Lower lobe of right lung (tissue), 2 donors: ENCODE measurements at regions not wholly inside any gene's neighbourhood (a gene's known extent, or its start where the extent isn't known, plus 50 kb on each side); places are given as distances from the start of the nearest gene placed in this dataset.

ENCODE experiments used
- ATAC-seq, 2 donors: fragments of 200-7000 bp; cut with Tn5 transposase; one replicate each; pipeline ENCODE4 v1.9.1; 2020 to 2022; ENCODE audit warnings: mild to moderate bottlenecking in 2 of 2, moderate library complexity in 2 of 2
- DNase-seq: peaks from one replicate; pipeline ENCODE4 v3.0.0-alpha.2; 2020
- H3K27ac ChIP-seq: fragments of 200-600 bp; one replicate; pipeline ENCODE4 v1.8.0; 2022
- H3K27me3 ChIP-seq: fragments of 200-600 bp; one replicate; pipeline ENCODE4 v1.8.0; 2022; ENCODE audit warnings: low read depth
- H3K36me3 ChIP-seq: fragments of 200-600 bp; one replicate; pipeline ENCODE4 v1.8.0; 2022; ENCODE audit warnings: mild to moderate bottlenecking
- H3K4me1 ChIP-seq: fragments of 200-600 bp; one replicate; pipeline ENCODE4 v1.8.0; 2022
- H3K4me3 ChIP-seq: fragments of 200-600 bp; one replicate; pipeline ENCODE4 v1.8.0; 2022; ENCODE audit warnings: mild to moderate bottlenecking
- H3K9me3 ChIP-seq: fragments of 200-600 bp; one replicate; pipeline ENCODE4 v1.8.0; 2022
- intact Hi-C: fragments of 100-400 bp; cut with DNase I; formaldehyde crosslinking; loops from one replicate; pipeline ENCODE4 v1.11.0; 2022
- TF ChIP-seq, protein P1 (sequence below): fragments of 200-600 bp; IDR thresholded peaks from one replicate; pipeline ENCODE4 v1.8.0; 2022; ENCODE audit warnings: antibody characterized with exemption, mild to moderate bottlenecking
- donor health status: DM: no; HTN: yes; CAD: no; lungs with severe emphysema.

- TF ChIP-seq, protein P1, sequence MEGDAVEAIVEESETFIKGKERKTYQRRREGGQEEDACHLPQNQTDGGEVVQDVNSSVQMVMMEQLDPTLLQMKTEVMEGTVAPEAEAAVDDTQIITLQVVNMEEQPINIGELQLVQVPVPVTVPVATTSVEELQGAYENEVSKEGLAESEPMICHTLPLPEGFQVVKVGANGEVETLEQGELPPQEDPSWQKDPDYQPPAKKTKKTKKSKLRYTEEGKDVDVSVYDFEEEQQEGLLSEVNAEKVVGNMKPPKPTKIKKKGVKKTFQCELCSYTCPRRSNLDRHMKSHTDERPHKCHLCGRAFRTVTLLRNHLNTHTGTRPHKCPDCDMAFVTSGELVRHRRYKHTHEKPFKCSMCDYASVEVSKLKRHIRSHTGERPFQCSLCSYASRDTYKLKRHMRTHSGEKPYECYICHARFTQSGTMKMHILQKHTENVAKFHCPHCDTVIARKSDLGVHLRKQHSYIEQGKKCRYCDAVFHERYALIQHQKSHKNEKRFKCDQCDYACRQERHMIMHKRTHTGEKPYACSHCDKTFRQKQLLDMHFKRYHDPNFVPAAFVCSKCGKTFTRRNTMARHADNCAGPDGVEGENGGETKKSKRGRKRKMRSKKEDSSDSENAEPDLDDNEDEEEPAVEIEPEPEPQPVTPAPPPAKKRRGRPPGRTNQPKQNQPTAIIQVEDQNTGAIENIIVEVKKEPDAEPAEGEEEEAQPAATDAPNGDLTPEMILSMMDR = no peak
- H3K9me3 ChIP-seq = no peaks in the 10 kb centered on the region
- ATAC-seq (no peak), DNase-seq (no peak)
- intact Hi-C loops = no loop called here
- H3K27me3 ChIP-seq = no peaks in the 10 kb centered on the region
- H3K4me3 ChIP-seq = no peak overlapping the region
- H3K27ac ChIP-seq = no peak overlapping the region
- H3K4me1 ChIP-seq = no peaks in the 10 kb centered on the region
- H3K36me3 ChIP-seq = no peaks in the 10 kb centered on the region
Measured at GRCh38 chr5:26757941-26758340, 280.4 kb downstream of the CDH9 start.

GRCh38 chr5:26749829-26750228, 288.6 kb downstream of the CDH9 start:
- H3K27ac ChIP-seq = no peak overlapping the region
- no peak for ATAC-seq
- H3K4me3 ChIP-seq = no peak overlapping the region
- H3K9me3 ChIP-seq = no peaks in the 10 kb centered on the region
- no peaks in the 10 kb centered on the region for H3K27me3 ChIP-seq
- no peaks in the 10 kb centered on the region for H3K4me1 ChIP-seq
- intact Hi-C loops = no loop called here
- DNase-seq = no peak
- H3K36me3 ChIP-seq = no peaks in the 10 kb centered on the region
- TF ChIP-seq, protein P1 = no peak

DNA sequence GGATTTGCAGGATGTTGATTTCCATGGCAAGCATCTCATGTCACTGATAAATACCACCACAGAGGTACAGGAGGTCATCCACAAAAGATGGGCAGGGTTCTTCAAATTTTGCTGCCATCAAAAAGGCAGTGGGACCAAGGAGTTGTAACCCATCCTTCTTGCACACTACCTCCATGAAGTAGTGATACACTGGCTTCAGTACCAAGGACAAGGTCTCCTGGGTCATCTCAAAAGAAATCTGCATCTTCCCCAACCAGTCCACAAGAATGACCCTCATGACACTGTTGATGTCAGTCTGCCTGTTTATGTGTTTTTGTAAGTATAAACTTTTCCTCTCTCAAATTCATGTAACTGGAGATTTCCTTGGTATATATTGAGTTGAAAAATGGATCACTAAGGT, 298.2 kb downstream of the CDH9 start:
- no peak for DNase-seq
- Histone ChIP-seq H3K36me3 (no peaks in the 10 kb centered on the region), H3K27me3 (no peaks in the 10 kb centered on the region), H3K4me1 (no peaks in the 10 kb centered on the region), H3K4me3 (no peak overlapping the region), H3K27ac (no peak overlapping the region), H3K9me3 (no peaks in the 10 kb centered on the region)
- TF ChIP-seq, protein P1 = no peak
- intact Hi-C loops = no loop called here
- ATAC-seq = no peak

DNA sequence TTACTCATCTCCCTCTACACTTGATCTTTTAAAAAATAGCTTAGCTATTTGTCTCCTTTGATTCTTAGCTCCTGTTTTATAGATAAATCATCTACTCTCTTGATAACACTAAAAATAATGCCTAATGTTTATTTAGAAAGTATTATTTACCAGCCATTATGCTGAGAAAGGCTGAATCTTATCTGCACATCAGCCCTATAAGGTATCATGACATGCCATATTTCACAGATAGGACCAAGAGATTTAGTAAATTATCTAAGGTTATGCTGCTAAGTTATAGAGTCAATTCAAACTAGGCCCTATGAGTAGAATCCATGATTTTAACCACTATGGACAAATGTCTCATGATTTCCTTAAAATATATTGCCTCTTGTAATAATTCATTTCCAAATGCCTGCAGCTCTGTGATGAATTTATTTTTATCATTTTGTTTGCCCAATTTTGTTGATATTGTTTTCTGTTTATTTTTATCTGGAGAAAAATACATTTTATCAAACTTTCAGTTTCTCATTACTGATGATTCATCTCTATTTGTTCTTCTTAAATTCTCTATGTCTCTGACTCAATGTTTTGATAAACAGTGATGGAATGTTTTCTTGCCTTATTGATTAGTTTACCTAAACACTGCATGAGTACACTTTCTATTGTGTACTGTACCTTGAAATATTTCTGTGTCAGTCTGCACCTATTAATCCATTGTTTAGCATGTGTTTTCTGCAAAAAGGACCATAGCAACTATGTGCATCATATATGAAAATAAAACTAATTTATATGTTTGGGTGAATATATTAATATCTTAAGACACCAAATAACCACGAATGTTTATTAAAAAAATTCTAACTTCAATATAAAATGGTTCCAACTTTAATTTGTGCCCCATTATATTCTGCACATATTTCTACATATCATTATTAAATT, 300.8 kb downstream of the CDH9 start:
- H3K27me3 ChIP-seq = no peaks in the 10 kb centered on the region
- TF ChIP-seq, protein P1 = no peak
- ATAC-seq (no peak), DNase-seq (no peak)
- no peak overlapping the region for H3K27ac ChIP-seq
- no peaks in the 10 kb centered on the region for H3K9me3 ChIP-seq
- H3K36me3 ChIP-seq = no peaks in the 10 kb centered on the region
- H3K4me1 ChIP-seq = no peaks in the 10 kb centered on the region
- intact Hi-C loops = no loop called here
- no peak overlapping the region for H3K4me3 ChIP-seq

- ATAC-seq (no peak), DNase-seq (no peak)
- Histone ChIP-seq H3K9me3 (no peaks in the 10 kb centered on the region), H3K4me3 (no peak overlapping the region), H3K4me1 (no peaks in the 10 kb centered on the region), H3K27ac (no peak overlapping the region), H3K27me3 (no peaks in the 10 kb centered on the region), H3K36me3 (no peaks in the 10 kb centered on the region)
- intact Hi-C loops = no loop called here
- TF ChIP-seq, protein P1 = no peak
Measured at GRCh38 chr5:26727916-26728315, 310.5 kb downstream of the CDH9 start.
